ENCODE measurements at regions not wholly inside any gene's neighbourhood (a gene's known extent, or its start where the extent isn't known, plus 50 kb on each side); places are given as distances from the start of the nearest gene placed in this dataset.

GRCh38 chr5:3060283-3060682 lies 308.8 kb upstream of the IRX2 start:
- Mint-ChIP-seq H3K9me3 (peaks cover 11% of the 10 kb centered on the region), H3K27me3 (no peaks in the 10 kb centered on the region), H3K27ac (no peak overlapping the region), H3K4me1 (no peaks in the 10 kb centered on the region), H3K4me3 (no peak overlapping the region), H3K36me3 (ENCODE audit: low read depth) (no peaks in the 10 kb centered on the region)
- no peak for ATAC-seq (replicated peaks)

GRCh38 chr5:3059488-3059887 lies 308.0 kb upstream of the IRX2 start:
- H3K36me3 Mint-ChIP-seq (ENCODE audit: low read depth), result no peaks in the 10 kb centered on the region
- no peak overlapping the region for H3K27ac Mint-ChIP-seq
- no peak for ATAC-seq (replicated peaks)
- no peaks in the 10 kb centered on the region for H3K4me1 Mint-ChIP-seq
- H3K4me3 Mint-ChIP-seq, result no peak overlapping the region
- peaks cover 11% of the 10 kb centered on the region for H3K9me3 Mint-ChIP-seq
- no peaks in the 10 kb centered on the region for H3K27me3 Mint-ChIP-seq

- no peak overlapping the region for H3K27ac Mint-ChIP-seq
- H3K4me1 Mint-ChIP-seq, result no peaks in the 10 kb centered on the region
- no peak for ATAC-seq (replicated peaks)
These were observed 307.5 kb upstream of the IRX2 start for GRCh38 chr5:3058942-3059341.

DNA sequence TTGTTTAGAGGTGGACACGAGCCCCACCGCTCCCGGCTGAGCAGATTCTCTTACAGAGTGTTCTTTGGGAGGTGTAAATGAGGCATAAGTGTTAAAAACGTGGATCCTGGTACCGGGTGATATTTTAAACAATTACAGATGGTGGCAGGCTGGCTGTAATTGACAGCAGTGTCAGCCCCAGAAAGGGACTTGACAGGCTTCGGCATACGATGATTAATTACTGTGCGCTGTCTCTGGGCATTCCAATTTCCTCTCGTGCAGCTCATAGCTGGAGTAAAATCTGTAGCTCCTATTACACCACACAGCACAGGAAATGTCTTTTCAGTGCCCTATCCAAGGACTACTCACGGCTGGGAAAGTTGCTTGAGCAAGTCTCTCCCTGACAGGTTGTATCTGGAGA lies 305.4 kb upstream of the IRX2 start:
- no peaks in the 10 kb centered on the region for H3K36me3 Mint-ChIP-seq (ENCODE audit: low read depth)
- peaks cover 7% of the 10 kb centered on the region for H3K9me3 Mint-ChIP-seq
- no peak overlapping the region for H3K27ac Mint-ChIP-seq
- no peak for ATAC-seq (replicated peaks)
- H3K27me3 Mint-ChIP-seq, result no peaks in the 10 kb centered on the region
- no peaks in the 10 kb centered on the region for H3K4me1 Mint-ChIP-seq
- no peak overlapping the region for H3K4me3 Mint-ChIP-seq

More at GRCh38 chr5:3058942-3059341, 307.5 kb upstream of the IRX2 start:
- H3K9me3 Mint-ChIP-seq, result peaks cover 11% of the 10 kb centered on the region
- H3K36me3 Mint-ChIP-seq (ENCODE audit: low read depth), result no peaks in the 10 kb centered on the region
- no peaks in the 10 kb centered on the region for H3K27me3 Mint-ChIP-seq
- no peak overlapping the region for H3K4me3 Mint-ChIP-seq

DNA sequence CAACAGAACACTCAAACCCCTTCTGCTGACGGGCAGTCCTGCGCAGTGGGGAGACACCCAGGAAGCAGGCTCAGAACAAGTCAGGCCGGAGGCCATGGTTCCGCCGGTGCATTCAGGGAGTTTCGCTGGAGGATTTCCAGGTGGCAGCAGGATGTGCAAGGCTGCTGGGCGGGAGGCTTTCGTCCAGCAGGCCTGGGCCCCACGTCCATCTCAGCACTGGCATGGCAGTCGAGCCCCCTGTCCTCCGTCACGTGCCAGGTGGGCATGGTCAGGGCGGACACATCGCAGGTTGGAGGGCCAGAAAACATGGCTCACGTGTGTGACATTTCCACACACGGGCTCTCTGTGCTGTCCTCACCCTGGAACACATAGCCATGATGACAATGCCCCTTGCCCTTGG lies 299.9 kb upstream of the IRX2 start:
- H3K27me3 Mint-ChIP-seq, result no peaks in the 10 kb centered on the region
- no peak overlapping the region for H3K4me3 Mint-ChIP-seq
- H3K36me3 Mint-ChIP-seq (ENCODE audit: low read depth), result no peaks in the 10 kb centered on the region
- no peak overlapping the region for H3K27ac Mint-ChIP-seq
- no peaks in the 10 kb centered on the region for H3K9me3 Mint-ChIP-seq
- no peak for ATAC-seq (replicated peaks)
- H3K4me1 Mint-ChIP-seq, result no peaks in the 10 kb centered on the region

DNA sequence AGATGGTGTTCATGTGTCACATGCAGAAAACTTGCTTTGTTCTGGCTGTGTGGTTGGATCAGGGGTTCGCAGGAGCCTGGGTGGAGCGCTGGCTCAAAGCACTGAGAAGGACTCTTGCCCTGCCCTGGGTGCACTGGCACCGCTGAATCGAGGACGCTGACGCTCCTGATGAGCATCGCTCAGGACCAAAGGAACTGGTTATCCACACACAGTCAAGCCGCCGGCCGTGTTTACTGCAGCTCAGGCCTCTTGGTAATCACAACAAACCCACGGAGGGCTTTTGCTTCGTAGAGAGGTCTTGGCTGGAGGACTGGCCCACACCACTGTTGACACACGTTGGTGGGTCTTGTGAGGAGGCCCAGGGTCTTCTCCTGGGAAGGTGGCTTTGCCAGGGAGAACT lies 299.4 kb upstream of the IRX2 start:
- Mint-ChIP-seq H3K27ac (no peak overlapping the region), H3K4me1 (no peaks in the 10 kb centered on the region), H3K4me3 (no peak overlapping the region), H3K27me3 (no peaks in the 10 kb centered on the region), H3K36me3 (ENCODE audit: low read depth) (no peaks in the 10 kb centered on the region), H3K9me3 (no peaks in the 10 kb centered on the region)
- ATAC-seq (replicated peaks), result no peak

GRCh38 chr5:3049261-3049660 lies 297.8 kb upstream of the IRX2 start:
- Mint-ChIP-seq H3K4me1 (no peaks in the 10 kb centered on the region), H3K4me3 (no peak overlapping the region), H3K27me3 (no peaks in the 10 kb centered on the region), H3K27ac (no peak overlapping the region), H3K9me3 (peaks cover under 1% of the 10 kb centered on the region), H3K36me3 (ENCODE audit: low read depth) (no peaks in the 10 kb centered on the region)
- ATAC-seq (replicated peaks), result no peak

- no peaks in the 10 kb centered on the region for H3K27me3 Mint-ChIP-seq
- ATAC-seq (replicated peaks), result no peak
- no peaks in the 10 kb centered on the region for H3K4me1 Mint-ChIP-seq
- H3K9me3 Mint-ChIP-seq, result peaks cover 7% of the 10 kb centered on the region
- H3K36me3 Mint-ChIP-seq (ENCODE audit: low read depth), result no peaks in the 10 kb centered on the region
- H3K27ac Mint-ChIP-seq, result no peak overlapping the region
- no peak overlapping the region for H3K4me3 Mint-ChIP-seq
These were observed 295.8 kb upstream of the IRX2 start for GRCh38 chr5:3047212-3047774.

- Mint-ChIP-seq H3K27ac (no peak overlapping the region), H3K36me3 (ENCODE audit: low read depth) (no peaks in the 10 kb centered on the region), H3K4me3 (no peak overlapping the region), H3K9me3 (peaks cover 7% of the 10 kb centered on the region), H3K27me3 (no peaks in the 10 kb centered on the region), H3K4me1 (no peaks in the 10 kb centered on the region)
- ATAC-seq (replicated peaks), result no peak
These were observed 292.1 kb upstream of the IRX2 start for GRCh38 chr5:3043600-3043999.

GRCh38 chr5:3041001-3041400 lies 289.5 kb upstream of the IRX2 start:
- H3K27ac Mint-ChIP-seq, result no peak overlapping the region
- no peaks in the 10 kb centered on the region for H3K4me1 Mint-ChIP-seq
- peaks cover 7% of the 10 kb centered on the region for H3K9me3 Mint-ChIP-seq
- ATAC-seq (replicated peaks), result no peak
- H3K4me3 Mint-ChIP-seq, result no peak overlapping the region
- no peaks in the 10 kb centered on the region for H3K36me3 Mint-ChIP-seq (ENCODE audit: low read depth)
- no peaks in the 10 kb centered on the region for H3K27me3 Mint-ChIP-seq

- Mint-ChIP-seq H3K36me3 (ENCODE audit: low read depth) (no peaks in the 10 kb centered on the region), H3K4me1 (no peaks in the 10 kb centered on the region), H3K27me3 (no peaks in the 10 kb centered on the region), H3K27ac (no peak overlapping the region), H3K9me3 (peaks cover 2% of the 10 kb centered on the region), H3K4me3 (no peak overlapping the region)
- no peak for ATAC-seq (replicated peaks)
These were observed 284.7 kb upstream of the IRX2 start for GRCh38 chr5:3036041-3036788.

DNA sequence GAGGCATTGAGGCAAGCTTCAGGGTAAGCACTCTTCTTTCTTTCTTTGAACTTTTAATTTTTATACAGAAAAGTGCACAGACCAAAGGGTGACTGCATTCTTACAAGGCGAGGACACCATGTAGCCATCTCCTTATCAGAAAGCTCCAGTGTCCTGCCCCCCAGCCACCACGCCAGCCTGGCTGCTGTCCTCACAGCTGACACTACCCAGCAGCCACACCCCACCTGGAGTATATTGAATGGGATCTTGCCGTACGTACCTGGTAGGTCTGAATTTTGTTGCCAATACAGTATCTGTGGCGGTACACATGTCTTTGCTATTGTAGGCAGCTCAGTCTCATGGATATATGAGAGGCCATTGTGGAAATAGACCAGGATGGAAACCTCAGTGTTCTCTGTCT lies 284.0 kb upstream of the IRX2 start:
- Mint-ChIP-seq H3K27ac (no peak overlapping the region), H3K9me3 (peaks cover 4% of the 10 kb centered on the region), H3K36me3 (ENCODE audit: low read depth) (no peaks in the 10 kb centered on the region), H3K4me3 (no peak overlapping the region), H3K27me3 (no peaks in the 10 kb centered on the region), H3K4me1 (no peaks in the 10 kb centered on the region)
- no peak for ATAC-seq (replicated peaks)

GRCh38 chr5:3034881-3035280 lies 283.4 kb upstream of the IRX2 start:
- no peaks in the 10 kb centered on the region for H3K4me1 Mint-ChIP-seq
- no peak overlapping the region for H3K4me3 Mint-ChIP-seq
- no peak for ATAC-seq (replicated peaks)
- H3K27me3 Mint-ChIP-seq, result no peaks in the 10 kb centered on the region
- H3K36me3 Mint-ChIP-seq (ENCODE audit: low read depth), result no peaks in the 10 kb centered on the region
- H3K9me3 Mint-ChIP-seq, result peaks cover 4% of the 10 kb centered on the region
- no peak overlapping the region for H3K27ac Mint-ChIP-seq

DNA sequence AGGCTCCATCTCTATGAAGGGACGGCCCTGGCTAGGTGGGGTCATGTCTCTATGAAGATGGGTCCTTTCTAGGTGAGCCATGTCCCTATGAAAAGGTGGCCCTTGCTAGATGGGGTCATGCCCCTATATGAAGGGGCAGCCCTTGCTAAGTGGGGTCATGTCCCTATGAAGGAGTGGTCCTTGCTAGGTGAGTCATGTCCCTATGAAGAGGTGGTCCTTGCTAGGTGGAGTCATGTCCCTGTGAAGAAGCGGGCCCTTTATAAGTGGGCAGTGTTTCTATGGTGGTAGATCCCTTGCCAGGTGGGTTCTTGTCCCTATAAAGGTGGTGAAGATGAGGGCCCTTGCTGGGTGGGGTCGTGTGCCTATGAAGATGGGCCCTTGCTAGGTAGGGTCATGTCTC lies 283.0 kb upstream of the IRX2 start:
- H3K4me1 Mint-ChIP-seq, result no peaks in the 10 kb centered on the region
- H3K4me3 Mint-ChIP-seq, result no peak overlapping the region
- H3K27ac Mint-ChIP-seq, result no peak overlapping the region
- no peak for ATAC-seq (replicated peaks)
- H3K27me3 Mint-ChIP-seq, result no peaks in the 10 kb centered on the region
- no peaks in the 10 kb centered on the region for H3K36me3 Mint-ChIP-seq (ENCODE audit: low read depth)
- H3K9me3 Mint-ChIP-seq, result peaks cover 4% of the 10 kb centered on the region

DNA sequence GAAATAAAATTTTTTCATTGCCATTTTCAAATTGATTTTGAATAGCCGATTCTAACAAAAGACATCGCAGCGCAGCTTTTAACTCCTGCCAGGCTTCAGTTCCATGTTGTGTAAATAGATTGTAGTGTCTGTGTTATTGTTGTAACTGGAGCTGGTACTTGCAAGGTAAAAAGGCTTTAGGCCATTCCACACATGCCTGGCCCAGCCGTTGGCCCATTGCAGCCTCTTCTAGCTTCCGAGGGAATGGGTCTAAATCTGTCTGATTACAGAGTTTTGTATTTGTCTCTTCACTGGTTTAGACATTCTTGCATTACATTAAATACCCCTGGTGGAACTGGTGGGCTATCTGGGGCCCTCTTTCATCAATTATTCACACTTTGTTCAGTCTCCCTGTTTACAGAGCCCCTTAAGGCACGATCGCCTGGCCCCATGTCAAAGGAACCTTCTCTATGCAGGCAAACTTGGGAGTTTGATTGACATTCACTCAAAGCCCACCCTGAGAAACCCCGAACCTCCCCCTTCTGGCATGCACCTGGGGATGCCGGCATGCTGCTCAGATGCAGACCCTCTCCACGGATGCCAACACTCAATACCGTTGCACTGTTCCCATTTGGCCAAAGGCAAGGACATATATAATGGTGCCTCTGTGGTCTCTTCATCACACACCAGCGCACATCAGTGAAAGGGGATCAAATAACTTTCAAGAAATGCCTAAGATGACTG lies 281.7 kb upstream of the IRX2 start:
- Mint-ChIP-seq H3K4me1 (no peaks in the 10 kb centered on the region), H3K4me3 (no peak overlapping the region), H3K27me3 (no peaks in the 10 kb centered on the region), H3K36me3 (ENCODE audit: low read depth) (no peaks in the 10 kb centered on the region), H3K9me3 (peaks cover 4% of the 10 kb centered on the region), H3K27ac (no peak overlapping the region)
- ATAC-seq (replicated peaks), result no peak
